NOMO-1 (cell line): ENCODE measurements at regions not wholly inside any gene's neighbourhood (a gene's known extent, or its start where the extent isn't known, plus 50 kb on each side); places are given as distances from the start of the nearest gene placed in this dataset.
"Not testable (repeated sequence)": the region's sequence is repeated elsewhere in the genome, so short reads cannot be mapped to it uniquely, and the experiment has no call there.

Experiments used
- DNase-seq, 2 experiments: peaks; one replicate each; lab custom pipeline; 2025; ENCODE audit not compliant: unreplicated experiment in 2 of 2; lab: John Stamatoyannopoulos, UW

- no peak for DNase-seq
Observed at GRCh38 chr19:29154163-29154562, 58.8 kb downstream of the UQCRFS1 start.

GRCh38 chr19:29145756-29146155, 67.2 kb downstream of the UQCRFS1 start:
- DNase-seq: no peak

- DNase-seq: no peak
Observed at GRCh38 chr19:29143183-29143582, 69.8 kb downstream of the UQCRFS1 start.

GRCh38 chr19:29139227-29139626, 73.7 kb downstream of the UQCRFS1 start:
- DNase-seq: no peak

GRCh38 chr19:29138206-29138605, 74.7 kb downstream of the UQCRFS1 start:
- DNase-seq: not testable (repeated sequence)

- no peak for DNase-seq
Observed at GRCh38 chr19:29131456-29131855, 81.5 kb downstream of the UQCRFS1 start.

- no peak for DNase-seq
Observed at GRCh38 chr19:29129148-29129547, 83.8 kb downstream of the UQCRFS1 start.

GRCh38 chr19:29128203-29128602, 84.7 kb downstream of the UQCRFS1 start:
- DNase-seq: no peak

- no peak for DNase-seq
Observed at GRCh38 chr19:29122185-29122584, 90.8 kb downstream of the UQCRFS1 start.

GRCh38 chr19:29121684-29122083, 91.3 kb downstream of the UQCRFS1 start:
- DNase-seq: no peak

GRCh38 chr19:29120466-29120865, 92.5 kb downstream of the UQCRFS1 start:
- DNase-seq: no peak

- DNase-seq: no peak
Observed at GRCh38 chr19:29119590-29119989, 93.4 kb downstream of the UQCRFS1 start.

- no peak for DNase-seq
Observed at GRCh38 chr19:29118389-29118788, 94.6 kb downstream of the UQCRFS1 start.

- DNase-seq: no peak
Observed at GRCh38 chr19:29117926-29118325, 95.0 kb downstream of the UQCRFS1 start.

GRCh38 chr19:29115181-29115580, 97.8 kb downstream of the UQCRFS1 start:
- no peak for DNase-seq

- DNase-seq: no peak
Observed at GRCh38 chr19:29113838-29114237, 99.1 kb downstream of the UQCRFS1 start.

GRCh38 chr19:29111576-29111975, 101.4 kb downstream of the UQCRFS1 start:
- no peak for DNase-seq

GRCh38 chr19:29107831-29108230, 105.1 kb downstream of the UQCRFS1 start:
- DNase-seq: no peak

GRCh38 chr19:29106346-29106885, 106.5 kb downstream of the UQCRFS1 start:
- DNase-seq: no peak

- no peak for DNase-seq
Observed at GRCh38 chr19:29105629-29106292, 107.2 kb downstream of the UQCRFS1 start.

GRCh38 chr19:29104605-29105241, 108.2 kb downstream of the UQCRFS1 start:
- no peak for DNase-seq

- DNase-seq: no peak
Observed at GRCh38 chr19:29098863-29099481, 114.0 kb downstream of the UQCRFS1 start.
